H1 (cell line): ENCODE measurements at regions not wholly inside any gene's neighbourhood (a gene's known extent, or its start where the extent isn't known, plus 50 kb on each side); places are given as distances from the start of the nearest gene placed in this dataset.

Source experiments
- CTCF ChIA-PET: fragments of 300-600 bp; sonication (Branson Sonifier 250); formaldehyde crosslinking; loops from one replicate; lab custom pipeline; 2021; ENCODE audit not compliant: partially characterized antibody; lab: Charles Lee
- POLR2A ChIA-PET: fragments of 300-600 bp; sonication (Branson Sonifier 250); formaldehyde crosslinking; loops from one replicate; lab custom pipeline; 2021; ENCODE audit warnings: inconsistent platforms; ENCODE audit not compliant: partially characterized antibody; lab: Charles Lee
- DNase-seq, 2 experiments: peaks; one replicate each; pipeline versions ENCODE4 v3.0.0 to v3.0.0-alpha.2; 2010 to 2022; ENCODE audit warnings: low spot score in 2 of 2, low read depth in 1 of 2, mixed read lengths in 1 of 2
- FAIRE-seq: peaks from 2 replicates; lab custom pipeline; 2011; peaks lifted over from hg19 to GRCh38; lab: Jason Lieb, UNC
- H2AFZ ChIP-seq: 2 replicates; pipeline ENCODE4 v1.8.1; 2012; ENCODE audit warnings: low read length, inconsistent platforms
- H2AK5ac ChIP-seq: 2 replicates; pipeline ENCODE4 v1.6.1; 2013; ENCODE audit warnings: low read depth, low read length
- H2BK120ac ChIP-seq: replicated peaks from 2 replicates; pipeline ENCODE3; 2013; ENCODE audit warnings: low read depth, low read length, inconsistent platforms
- H2BK12ac ChIP-seq: 2 replicates; pipeline ENCODE4 v1.6.1; 2013; ENCODE audit warnings: low read depth, low read length
- H2BK15ac ChIP-seq: 2 replicates; pipeline ENCODE4 v1.6.1; 2013; ENCODE audit warnings: low read length
- H2BK20ac ChIP-seq: 2 replicates; pipeline ENCODE4 v1.6.1; 2013; ENCODE audit warnings: low read length
- H2BK5ac ChIP-seq: 2 replicates; pipeline ENCODE4 v1.6.1; 2013; ENCODE audit warnings: low read depth, low read length
- H3K14ac ChIP-seq: 2 replicates; pipeline ENCODE4 v1.6.1; 2013; ENCODE audit warnings: inconsistent platforms; ENCODE audit not compliant: insufficient read length
- H3K18ac ChIP-seq: 2 replicates; pipeline ENCODE4 v1.6.1; 2013; ENCODE audit warnings: low read length; ENCODE audit errors: extremely low read depth
- H3K23ac ChIP-seq: 2 replicates; pipeline ENCODE4 v1.6.1; 2013; ENCODE audit warnings: inconsistent platforms; ENCODE audit not compliant: insufficient read length
- H3K23me2 ChIP-seq: 2 replicates; pipeline ENCODE4 v1.6.1; 2013; ENCODE audit warnings: low read depth, low read length
- H3K27ac ChIP-seq: 2 replicates; pipeline ENCODE4 v1.6.1; 2011; ENCODE audit warnings: low read depth, low read length, inconsistent platforms
- H3K27me3 ChIP-seq, 4 experiments: replicated peaks in 1 of 4; 1 replicate in 1 of 4; 2 replicates in 3 of 4; pipeline versions ENCODE4 v1.6.1 to v1.8.1; 2011 to 2013; ENCODE audit warnings: low read length in 3 of 4, mild to moderate bottlenecking in 3 of 4, inconsistent platforms in 2 of 4, mixed read lengths in 2 of 4, moderate library complexity in 1 of 4; ENCODE audit not compliant: control insufficient read depth in 3 of 4, insufficient read depth in 3 of 4; ENCODE audit errors: extremely low read depth in 1 of 4
- H3K36me3 ChIP-seq, 4 experiments: 2 replicates each; pipeline versions ENCODE4 v1.6.1 to v1.8.1; 2011 to 2013; ENCODE audit warnings: mild to moderate bottlenecking in 4 of 4, low read length in 3 of 4, moderate library complexity in 2 of 4, control low read depth in 1 of 4, inconsistent platforms in 1 of 4; ENCODE audit not compliant: insufficient read depth in 4 of 4, control insufficient read depth in 2 of 4
- H3K4ac ChIP-seq: replicated peaks from 2 replicates; pipeline ENCODE3; 2013; ENCODE audit warnings: low read length, low read depth, mixed read lengths, inconsistent platforms; ENCODE audit not compliant: insufficient read length
- H3K4me1 ChIP-seq, 4 experiments: replicated peaks in 1 of 4; 1 replicate in 1 of 4; 2 replicates in 3 of 4; pipeline versions ENCODE4 v1.6.1 to v1.8.1; 2011 to 2013; ENCODE audit warnings: low read length in 3 of 4, inconsistent platforms in 2 of 4, mixed read lengths in 1 of 4; ENCODE audit not compliant: insufficient read depth in 4 of 4, control insufficient read depth in 3 of 4
- H3K4me2 ChIP-seq, 2 experiments: 2 replicates each; pipeline versions ENCODE4 v1.6.1 to v1.8.1; 2011 to 2013; ENCODE audit warnings: low read depth in 2 of 2, low read length in 2 of 2, control low read depth in 1 of 2, inconsistent platforms in 1 of 2, mild to moderate bottlenecking in 1 of 2; ENCODE audit not compliant: insufficient read depth in 1 of 2
- H3K4me3 ChIP-seq, 4 experiments: fragments of 200-600, 300-600 bp in 1 of 4; sonication (generic), shearing (Covaris generic), sonication (Bioruptor Twin) in 1 of 4; 2 replicates each; pipeline versions ENCODE4 v1.5.1 to v1.8.1; 2011 to 2016; ENCODE audit warnings: low read length in 4 of 4, low read depth in 3 of 4, control low read depth in 2 of 4, inconsistent platforms in 2 of 4, mild to moderate bottlenecking in 2 of 4, mixed read lengths in 1 of 4, moderate library complexity in 1 of 4; ENCODE audit not compliant: insufficient read depth in 2 of 4; ENCODE audit errors: extremely low read depth in 1 of 4
- H3K56ac ChIP-seq: replicated peaks from 2 replicates; pipeline ENCODE3; 2013; ENCODE audit warnings: low read depth, mild to moderate bottlenecking, mixed read lengths, low read length, inconsistent platforms; ENCODE audit not compliant: insufficient read length
- H3K79me1 ChIP-seq: 2 replicates; pipeline ENCODE4 v1.6.1; 2013; ENCODE audit warnings: low read depth, low read length, control low read depth
- H3K79me2 ChIP-seq, 2 experiments: 2 replicates each; pipeline versions ENCODE4 v1.6.1 to v1.8.1; 2012 to 2013; ENCODE audit warnings: low read length in 2 of 2, mild to moderate bottlenecking in 2 of 2, inconsistent platforms in 1 of 2; ENCODE audit not compliant: insufficient read depth in 2 of 2, control insufficient read depth in 1 of 2
- H3K9ac ChIP-seq, 4 experiments: replicated peaks in 1 of 4; 1 replicate in 1 of 4; 2 replicates in 3 of 4; pipeline versions ENCODE4 v1.6.1 to v1.8.1; 2011 to 2013; ENCODE audit warnings: low read depth in 3 of 4, low read length in 3 of 4, control low read depth in 2 of 4, mild to moderate bottlenecking in 2 of 4, moderate library complexity in 2 of 4, inconsistent platforms in 1 of 4; ENCODE audit errors: extremely low read depth in 1 of 4
- H3K9me3 ChIP-seq, 2 experiments: 2 replicates each; pipeline versions ENCODE4 v1.6.1 to v1.8.1; 2012 to 2013; ENCODE audit warnings: mild to moderate bottlenecking in 2 of 2, moderate library complexity in 2 of 2, control low read depth in 1 of 2, inconsistent platforms in 1 of 2, low read depth in 1 of 2, low read length in 1 of 2, mixed read lengths in 1 of 2; ENCODE audit not compliant: insufficient read depth in 2 of 2
- H4K20me1 ChIP-seq, 2 experiments: replicated peaks in 1 of 2; 2 replicates each; pipeline versions ENCODE3 to v1.8.1; 2011 to 2013; ENCODE audit warnings: inconsistent platforms in 2 of 2, low read length in 2 of 2, mild to moderate bottlenecking in 1 of 2; ENCODE audit not compliant: insufficient read depth in 2 of 2, control insufficient read depth in 1 of 2
- H4K5ac ChIP-seq: 2 replicates; pipeline ENCODE4 v1.6.1; 2013; ENCODE audit warnings: low read length, low read depth, mixed read lengths, inconsistent platforms; ENCODE audit not compliant: insufficient read length
- H4K8ac ChIP-seq: 2 replicates; pipeline ENCODE4 v1.8.0; 2013; ENCODE audit warnings: mild to moderate bottlenecking, moderate library complexity, low read length, inconsistent platforms; ENCODE audit not compliant: insufficient read depth; ENCODE audit errors: extremely low read depth
- H4K91ac ChIP-seq: replicated peaks from 2 replicates; pipeline ENCODE3; 2013; ENCODE audit warnings: low read length, mixed read lengths, inconsistent platforms; ENCODE audit not compliant: insufficient read length
- BACH1 ChIP-seq: IDR thresholded peaks from 2 replicates; pipeline ENCODE4 v1.6.1; 2012; ENCODE audit warnings: low read length, improper control_type of control experiment
- BRCA1 ChIP-seq: IDR thresholded peaks from 2 replicates; pipeline ENCODE4 v1.6.1; 2012; ENCODE audit warnings: low read depth, low read length, improper control_type of control experiment
- SP1 ChIP-seq: IDR thresholded peaks from 2 replicates; pipeline ENCODE4 v1.6.1; 2011; ENCODE audit warnings: low read depth, low read length
- whole genome bisulfite sequencing, 2 experiments: shearing (Covaris generic) in 1 of 2; methylation state at CpG; one replicate each; pipeline versions ENCODE4 v1.1.6 to v1.1.7; 2013 to 2015; ENCODE audit warnings: low lambda C conversion rate in 2 of 2, mixed read lengths in 2 of 2, inconsistent platforms in 1 of 2, low coverage in 1 of 2, missing lambda C conversion rate in 1 of 2; ENCODE audit not compliant: insufficient replicate concordance in 2 of 2, insufficient coverage in 1 of 2, insufficient read length in 1 of 2; ENCODE audit errors: extremely low coverage in 1 of 2, missing lambda C conversion rate in 1 of 2; 5-methylcytosine and 5-hydroxymethylcytosine counted together
- TF ChIP-seq, protein P1 (sequence below): IDR thresholded peaks from 2 replicates; pipeline ENCODE4 v1.6.1; 2011; ENCODE audit warnings: low read depth, mild to moderate bottlenecking, low read length; ENCODE audit not compliant: insufficient read depth

- Histone ChIP-seq H2BK15ac (no peak overlapping the region), H3K4ac (no peak overlapping the region), H2AK5ac (no peak overlapping the region), H3K4me1 (no peaks in the 10 kb centered on the region; a peak in 1 of 7 replicates), H2BK12ac (no peak overlapping the region), H4K91ac (no peak overlapping the region), H3K9ac (no peak overlapping the region), H3K79me1 (no peaks in the 10 kb centered on the region), H3K23me2 (no peaks in the 10 kb centered on the region), H3K79me2 (no peaks in the 10 kb centered on the region), H4K20me1 (no peaks in the 10 kb centered on the region), H4K5ac (no peak overlapping the region), H2BK5ac (no peak overlapping the region), H3K23ac (no peak overlapping the region), H3K4me2 (no peak overlapping the region), H2AFZ (no peak overlapping the region), H3K36me3 (no peaks in the 10 kb centered on the region), H3K56ac (no peak overlapping the region), H3K18ac (no peak overlapping the region), H3K27me3 (no peaks in the 10 kb centered on the region)
- WGBS, 2 experiments: 98% methylated on average over 3 of the region's 3 CpGs; no CpG with 5 or more reads in 1 of the 2 experiments
- ChIA-PET POLR2A (no interaction called here), CTCF (no interaction called here)
- TF ChIP-seq, protein P1, sequence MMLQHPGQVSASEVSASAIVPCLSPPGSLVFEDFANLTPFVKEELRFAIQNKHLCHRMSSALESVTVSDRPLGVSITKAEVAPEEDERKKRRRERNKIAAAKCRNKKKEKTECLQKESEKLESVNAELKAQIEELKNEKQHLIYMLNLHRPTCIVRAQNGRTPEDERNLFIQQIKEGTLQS: no peak
- TF ChIP-seq SP1 (no peak), BRCA1 (no peak), BACH1 (no peak)
- TF ChIP-seq, all 59 proteins: peak for 0
- Histone ChIP-seq H2BK120ac (no peak overlapping the region), H4K8ac (no peak overlapping the region), H3K9me3 (no peaks in the 10 kb centered on the region), H2BK20ac (no peak overlapping the region), H3K14ac (no peak overlapping the region), H3K27ac (no peak overlapping the region), H3K4me3 (no peak overlapping the region)
- DNase-seq (no peak), FAIRE-seq (no peak)
Observed at GRCh38 chr7:9036080-9036479, 602.7 kb downstream of the NXPH1 start.
